ENCODE measurements at regions not wholly inside any gene's neighbourhood (a gene's known extent, or its start where the extent isn't known, plus 50 kb on each side); places are given as distances from the start of the nearest gene placed in this dataset.

- H3K4me1 ChIP-seq = peaks cover 0 to 33% (median 25%) of the 10 kb centered on the region in 4 donors
- no peak for TF ChIP-seq CTCF (IDR thresholded peaks at IDR 0.05)
- no peak for TF ChIP-seq EP300 (IDR thresholded peaks at IDR 0.05)
- TF ChIP-seq POLR2AphosphoS5 (IDR thresholded peaks at IDR 0.05) = no peak
- TF ChIP-seq POLR2A (IDR thresholded peaks at IDR 0.05) = no peak
Measured at GRCh38 chr9:129467004-129467588, 153.8 kb downstream of the C9orf50 start.

GRCh38 chr9:129465834-129466535 lies 154.9 kb downstream of the C9orf50 start:
- intact Hi-C loops (cut with DNase I) = no loop called here
- no peak for TF ChIP-seq EP300 (IDR thresholded peaks at IDR 0.05)
- no peak for TF ChIP-seq POLR2A (IDR thresholded peaks at IDR 0.05)
- TF ChIP-seq POLR2AphosphoS5 (IDR thresholded peaks at IDR 0.05) = no peak
- TF ChIP-seq CTCF (IDR thresholded peaks at IDR 0.05) = no peak
- Histone ChIP-seq H3K9me3 (no peaks in the 10 kb centered on the region), H3K27me3 (no peaks in the 10 kb centered on the region), H3K4me3 (no peak overlapping the region), H3K4me1 (peaks cover 0 to 44% (median 35%) of the 10 kb centered on the region in 4 donors), H3K27ac (peak overlapping the region in 1 of 4 donors; percentile 56), H3K36me3 (no peaks in the 10 kb centered on the region)
- no peak for DNase-seq
- 74 to 82% methylated on average over 14 of the region's 14 CpGs for WGBS, 2 donors

More at GRCh38 chr9:129467004-129467588, 153.8 kb downstream of the C9orf50 start:
- Histone ChIP-seq H3K27ac (no peak overlapping the region), H3K27me3 (no peaks in the 10 kb centered on the region), H3K4me3 (no peak overlapping the region), H3K9me3 (no peaks in the 10 kb centered on the region), H3K36me3 (no peaks in the 10 kb centered on the region)
- 46 to 73% methylated on average over 10 of the region's 10 CpGs for WGBS, 2 donors
- intact Hi-C loops (cut with DNase I) = no loop called here
- DNase-seq = no peak

DNA sequence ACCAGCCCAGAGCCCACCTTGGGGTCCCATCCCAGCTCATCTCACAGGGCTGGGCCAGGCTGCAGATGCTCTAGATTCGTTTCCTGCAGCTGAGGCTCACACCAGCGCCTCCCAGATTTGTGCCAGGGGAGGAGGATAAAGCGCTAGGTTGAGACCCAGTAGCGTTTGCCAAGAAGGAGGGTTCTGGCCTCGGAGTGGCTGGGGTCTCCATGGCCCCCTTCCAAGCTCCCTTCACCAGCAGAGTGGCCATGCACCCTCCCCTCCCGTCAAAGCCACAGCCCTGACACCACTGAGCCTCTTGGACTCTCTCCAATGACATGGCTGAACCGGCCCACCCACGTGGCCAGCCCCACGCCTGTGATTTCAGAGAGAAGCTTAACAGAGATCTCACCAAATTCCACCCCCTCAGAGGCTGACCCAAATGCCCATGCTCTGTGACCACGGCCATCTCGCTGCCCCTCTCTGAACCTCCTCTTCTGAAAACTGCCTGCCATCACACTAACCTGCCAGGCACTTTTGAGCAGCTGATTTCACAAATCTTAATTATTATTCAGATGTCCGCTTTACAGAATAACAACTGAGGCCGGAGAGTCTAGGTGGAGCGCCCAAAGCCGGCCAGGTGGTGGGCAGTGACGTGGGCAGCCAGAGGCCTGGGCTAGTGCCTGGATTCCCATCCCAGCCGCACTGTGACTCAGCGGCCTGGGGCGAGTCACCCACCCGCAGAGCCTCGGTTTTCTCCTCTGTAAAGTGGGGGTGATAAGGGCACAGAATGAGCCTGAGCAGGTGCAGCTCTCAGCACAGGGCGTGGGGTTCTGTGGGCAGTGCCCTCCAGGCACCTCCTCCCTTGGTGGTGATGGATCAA lies 155.7 kb downstream of the C9orf50 start:
- WGBS, 2 donors = 57 to 66% methylated on average over 22 of the region's 22 CpGs
- no peak for TF ChIP-seq POLR2A (IDR thresholded peaks at IDR 0.05)
- no peak for TF ChIP-seq CTCF (IDR thresholded peaks at IDR 0.05)
- no peak for TF ChIP-seq EP300 (IDR thresholded peaks at IDR 0.05)
- no peak for TF ChIP-seq POLR2AphosphoS5 (IDR thresholded peaks at IDR 0.05)
- DNase-seq = peak; percentile 81
- no peaks in the 10 kb centered on the region for H3K9me3 ChIP-seq
- H3K36me3 ChIP-seq = no peaks in the 10 kb centered on the region
- H3K27me3 ChIP-seq = no peaks in the 10 kb centered on the region
- intact Hi-C loops (cut with DNase I) = loop anchor here (5.0 kb wide), 2 partner anchors 32 to 263 kb away; no protein-coding TSS in a partner anchor
- no peak overlapping the region for H3K4me3 ChIP-seq
- H3K4me1 ChIP-seq = peaks cover 0 to 49% (median 40%) of the 10 kb centered on the region in 4 donors
- peak overlapping the region in 3 of 4 donors; percentile 3 to 56 (median 18) for H3K27ac ChIP-seq

GRCh38 chr9:129463994-129464393 lies 156.9 kb downstream of the C9orf50 start:
- no peak for DNase-seq
- Histone ChIP-seq H3K27me3 (no peaks in the 10 kb centered on the region), H3K4me1 (peaks cover 0 to 61% (median 52%) of the 10 kb centered on the region in 4 donors), H3K27ac (peak overlapping the region in 3 of 4 donors; percentile 95 to 100 (median 100)), H3K36me3 (no peaks in the 10 kb centered on the region), H3K9me3 (no peaks in the 10 kb centered on the region), H3K4me3 (no peak overlapping the region)
- intact Hi-C loops (cut with DNase I) = loop anchor here (5.0 kb wide), 2 partner anchors 33 to 262 kb away; no protein-coding TSS in a partner anchor
- no peak for TF ChIP-seq EP300 (IDR thresholded peaks at IDR 0.05)
- no peak for TF ChIP-seq CTCF (IDR thresholded peaks at IDR 0.05)
- no peak for TF ChIP-seq POLR2A (IDR thresholded peaks at IDR 0.05)
- no peak for TF ChIP-seq POLR2AphosphoS5 (IDR thresholded peaks at IDR 0.05)
- WGBS, 2 donors = 94 to 96% methylated on average over 5 of the region's 5 CpGs
